Stimulated activated CD4-positive, alpha-beta T cell treated with anti-CD3 and anti-CD28 coated beads, Interleukin-2, amount 100 ng/mL, for 48 hours (primary cell): ENCODE measurements at regions not wholly inside any gene's neighbourhood (a gene's known extent, or its start where the extent isn't known, plus 50 kb on each side); places are given as distances from the start of the nearest gene placed in this dataset.
"Not testable (repeated sequence)": the region's sequence is repeated elsewhere in the genome, so short reads cannot be mapped to it uniquely, and the experiment has no call there.

Source experiments
- DNase-seq, 2 donors: peaks; one replicate each; pipeline ENCODE4 v3.0.0-alpha.2; 2020

GRCh38 chr10:117754770-117755658, 212.5 kb downstream of the EMX2 start:
- no peak for DNase-seq

GRCh38 chr10:117755659-117756014, 213.1 kb downstream of the EMX2 start:
- DNase-seq, result no peak

- no peak for DNase-seq
Measured at GRCh38 chr10:117757086-117757720, 214.7 kb downstream of the EMX2 start.

- DNase-seq, result no peak
Measured at GRCh38 chr10:117759266-117759665, 216.7 kb downstream of the EMX2 start.

- DNase-seq, result no peak
Measured at GRCh38 chr10:117761695-117762094, 219.1 kb downstream of the EMX2 start.

GRCh38 chr10:117762126-117762818, 219.7 kb downstream of the EMX2 start:
- no peak for DNase-seq

GRCh38 chr10:117762819-117763172, 220.2 kb downstream of the EMX2 start:
- DNase-seq, result no peak

GRCh38 chr10:117763528-117763927, 221.0 kb downstream of the EMX2 start:
- no peak for DNase-seq

GRCh38 chr10:117768333-117769042, 225.9 kb downstream of the EMX2 start:
- DNase-seq, result no peak

GRCh38 chr10:117775526-117775925, 233.0 kb downstream of the EMX2 start:
- DNase-seq, result no peak

GRCh38 chr10:117777222-117777621, 234.7 kb downstream of the EMX2 start:
- DNase-seq, result not testable (repeated sequence)

GRCh38 chr10:117778241-117778640, 235.7 kb downstream of the EMX2 start:
- no peak for DNase-seq

- DNase-seq, result no peak
Measured at GRCh38 chr10:117780411-117780810, 237.9 kb downstream of the EMX2 start.

GRCh38 chr10:117781216-117781831, 238.8 kb downstream of the EMX2 start:
- DNase-seq, result no peak

- DNase-seq, result no peak
Measured at GRCh38 chr10:117782276-117782675, 239.7 kb downstream of the EMX2 start.

GRCh38 chr10:117783698-117784395, 241.3 kb downstream of the EMX2 start:
- no peak for DNase-seq

- no peak for DNase-seq
Measured at GRCh38 chr10:117784776-117785175, 242.2 kb downstream of the EMX2 start.

- DNase-seq, result no peak
Measured at GRCh38 chr10:117788911-117789310, 246.4 kb downstream of the EMX2 start.

- DNase-seq, result no peak
Measured at GRCh38 chr10:117790179-117790578, 247.6 kb downstream of the EMX2 start.

GRCh38 chr10:117790621-117791020, 248.1 kb downstream of the EMX2 start:
- no peak for DNase-seq

GRCh38 chr10:117792214-117792613, 249.7 kb downstream of the EMX2 start:
- no peak for DNase-seq

- DNase-seq, result no peak
Measured at GRCh38 chr10:117796130-117796745, 250.5 kb downstream of the RAB11FIP2 start.
